ENCODE measurements at regions not wholly inside any gene's neighbourhood (a gene's known extent, or its start where the extent isn't known, plus 50 kb on each side); places are given as distances from the start of the nearest gene placed in this dataset.

- Histone ChIP-seq H3F3A (ENCODE audit: insufficient read depth, low read depth) (no peaks in the 10 kb centered on the region), H3K27me3 (ENCODE audit: insufficient read depth, low read depth) (no peaks in the 10 kb centered on the region), H4K20me1 (ENCODE audit: insufficient read depth) (no peaks in the 10 kb centered on the region), H3K9me2 (ENCODE audit: insufficient read depth) (no peaks in the 10 kb centered on the region), H3K27ac (no peak overlapping the region), H3K4me1 (replicated peaks; ENCODE audit: insufficient read depth) (peaks cover 9% of the 10 kb centered on the region), H3K4me2 (no peak overlapping the region), H3K9me3 (ENCODE audit: insufficient read depth, low read depth) (no peaks in the 10 kb centered on the region), H3K79me2 (ENCODE audit: low read depth) (no peaks in the 10 kb centered on the region), H3K36me3 (ENCODE audit: low read depth) (no peaks in the 10 kb centered on the region), H2AFZ (no peak overlapping the region), H3K4me3 (no peak overlapping the region)
- POLR2A ChIA-PET (ENCODE audit: unreplicated experiment) = interaction anchor here (0.7 kb wide), 1 partner anchor 51 kb away, joined by 3 read pairs; no protein-coding TSS in a partner anchor
- no peak for TF ChIP-seq CTCF (conservative IDR thresholded peaks at IDR 0.05)
- no peak for TF ChIP-seq EZH2 (IDR thresholded peaks at IDR 0.05; ENCODE audit: low read depth)
- no peak for DNase-seq
- CTCF ChIA-PET = no interaction called here
- no TSS peak for BruUV-seq (replicated peaks)
- intact Hi-C loops (cut with micrococcal nuclease; ENCODE audit: unreplicated experiment) = no loop called here
Measured at GRCh38 chr2:41948397-41948763, 99.4 kb upstream of the PKDCC start.

GRCh38 chr2:41949091-41949882 is 98.5 kb upstream of the PKDCC start:
- H3F3A ChIP-seq (ENCODE audit: insufficient read depth, low read depth) = peaks cover under 1% of the 10 kb centered on the region; the same call in 1 of the 2 replicates

More at GRCh38 chr2:41949091-41949882, 98.5 kb upstream of the PKDCC start:
- Histone ChIP-seq H3K4me3 (no peak overlapping the region), H2AFZ (no peak overlapping the region), H3K9me3 (ENCODE audit: insufficient read depth, low read depth) (no peaks in the 10 kb centered on the region), H4K20me1 (ENCODE audit: insufficient read depth) (no peaks in the 10 kb centered on the region), H3K79me2 (ENCODE audit: low read depth) (no peaks in the 10 kb centered on the region), H3K27ac (no peak overlapping the region), H3K4me2 (no peak overlapping the region), H3K27me3 (ENCODE audit: insufficient read depth, low read depth) (no peaks in the 10 kb centered on the region), H3K4me1 (replicated peaks; ENCODE audit: insufficient read depth) (peaks cover 18% of the 10 kb centered on the region), H3K36me3 (ENCODE audit: low read depth) (no peaks in the 10 kb centered on the region), H3K9me2 (ENCODE audit: insufficient read depth) (no peaks in the 10 kb centered on the region)
- POLR2A ChIA-PET (ENCODE audit: unreplicated experiment) = interaction anchor here (0.7 kb wide), 1 partner anchor 50 kb away, joined by 3 read pairs; no protein-coding TSS in a partner anchor
- TF ChIP-seq CTCF (conservative IDR thresholded peaks at IDR 0.05) (no peak), EZH2 (IDR thresholded peaks at IDR 0.05; ENCODE audit: low read depth) (no peak)
- CTCF ChIA-PET = no interaction called here
- intact Hi-C loops (cut with micrococcal nuclease; ENCODE audit: unreplicated experiment) = no loop called here
- BruUV-seq (replicated peaks) = no TSS peak
- no peak for DNase-seq

Measured in PC-9 (cell line).